SU-DHL-6 (cell line): ENCODE measurements at regions not wholly inside any gene's neighbourhood (a gene's known extent, or its start where the extent isn't known, plus 50 kb on each side); places are given as distances from the start of the nearest gene placed in this dataset.

ENCODE experiments used
- CTCF ChIP-seq: fragments of 200-600 bp; sonication (generic); IDR thresholded peaks from one replicate; pipeline ENCODE4 v1.5.1; 2017; ENCODE audit warnings: antibody characterized with exemption, mild to moderate bottlenecking, low read length, moderate library complexity; ENCODE audit not compliant: insufficient read depth, poor library complexity, severe bottlenecking
- EZH2phosphoT487 ChIP-seq: fragments of 200-600 bp; sonication (generic), shearing (Covaris generic); conservative IDR thresholded peaks from 2 replicates; pipeline ENCODE4 v1.6.1; 2018; ENCODE audit warnings: mild to moderate bottlenecking, antibody characterized with exemption, low read length, moderate library complexity, mixed read lengths

GRCh38 chr10:125415006-125415633 is 254.8 kb upstream of the CTBP2 start:
- TF ChIP-seq CTCF (no peak), EZH2phosphoT487 (no peak)
